T-cell (primary cell): ENCODE measurements at regions not wholly inside any gene's neighbourhood (a gene's known extent, or its start where the extent isn't known, plus 50 kb on each side); places are given as distances from the start of the nearest gene placed in this dataset.

Experiments
- ATAC-seq, 4 experiments: fragments of 200-7000 bp in 3 of 4; fragments of 150-1000 bp in 1 of 4; cut with Tn5 transposase; replicated peaks in 1 of 4; 1 replicate in 3 of 4; 2 replicates in 1 of 4; pipeline ENCODE4 v1.10.0; 2021; ENCODE audit warnings: moderate library complexity in 3 of 4, mild to moderate bottlenecking in 2 of 4, moderate number of reproducible peaks in 1 of 4
- CTCF ChIA-PET, 2 donors: fragments of 300-600 bp; sonication (Branson Sonifier 250); formaldehyde crosslinking; loops; one replicate each; lab custom pipeline; 2022; ENCODE audit warnings: antibody characterized with exemption in 2 of 2; lab: Charles Lee
- POLR2A ChIA-PET, 2 donors: fragments of 300-600 bp; sonication (Branson Sonifier 250); formaldehyde crosslinking; loops; one replicate each; lab custom pipeline; 2022; ENCODE audit warnings: antibody characterized with exemption in 2 of 2; lab: Charles Lee
- DNase-seq, 35 experiments: peaks; one replicate each; pipeline versions ENCODE4 v3.0.0 to v3.0.0-alpha.2; 2013 to 2023
- H3K27ac ChIP-seq: one replicate; pipeline ENCODE4 v1.5.1; 2013; ENCODE audit warnings: low read length
- H3K27me3 ChIP-seq, 2 experiments: replicated peaks in 1 of 2; 1 replicate in 1 of 2; 2 replicates in 1 of 2; pipeline versions ENCODE4 v1.6.1 to v1.7.0; 2013; ENCODE audit warnings: low read length in 1 of 2, mixed read lengths in 1 of 2; ENCODE audit not compliant: control insufficient read depth in 2 of 2, insufficient read depth in 2 of 2; ENCODE audit errors: extremely low read depth in 1 of 2
- H3K36me3 ChIP-seq, 2 donors: 1 replicate in 1 of 2; 2 replicates in 1 of 2; pipeline versions ENCODE4 v1.6.1 to v1.7.0; 2013; ENCODE audit warnings: low read length in 1 of 2; ENCODE audit not compliant: control insufficient read depth in 2 of 2, insufficient read depth in 1 of 2; ENCODE audit errors: extremely low read depth in 1 of 2
- H3K4me1 ChIP-seq, 2 experiments: 1 replicate in 1 of 2; 2 replicates in 1 of 2; pipeline versions ENCODE4 v1.6.1 to v1.7.0; 2013; ENCODE audit warnings: low read length in 2 of 2, mixed read lengths in 1 of 2; ENCODE audit not compliant: insufficient read depth in 2 of 2, control insufficient read depth in 1 of 2; ENCODE audit errors: extremely low read depth in 1 of 2
- H3K4me3 ChIP-seq, 2 donors: 1 replicate in 1 of 2; 2 replicates in 1 of 2; pipeline versions ENCODE4 v1.5.1 to v1.7.0; 2013; ENCODE audit warnings: mild to moderate bottlenecking in 2 of 2, low read length in 1 of 2, moderate library complexity in 1 of 2; ENCODE audit not compliant: control insufficient read depth in 1 of 2; ENCODE audit errors: extremely low read depth in 1 of 2
- H3K9me3 ChIP-seq: 2 replicates; pipeline ENCODE4 v1.7.0; 2013
- H3K27ac Mint-ChIP-seq, 2 donors: one replicate each; pipeline ENCODE4 v1.8.0; 2020 to 2021; ENCODE audit warnings: mild to moderate bottlenecking in 2 of 2, mixed read lengths in 2 of 2
- H3K27me3 Mint-ChIP-seq, 2 donors: one replicate each; pipeline ENCODE4 v1.8.0; 2021 to 2022; ENCODE audit warnings: mixed read lengths in 2 of 2
- H3K36me3 Mint-ChIP-seq: one replicate; pipeline ENCODE4 v1.8.0; 2021; ENCODE audit warnings: mixed read lengths
- H3K4me1 Mint-ChIP-seq, 3 donors: one replicate each; pipeline ENCODE4 v1.8.0; 2020 to 2022; ENCODE audit warnings: mixed read lengths in 3 of 3, mild to moderate bottlenecking in 1 of 3
- H3K4me3 Mint-ChIP-seq, 3 donors: one replicate each; pipeline ENCODE4 v1.8.0; 2020 to 2022; ENCODE audit warnings: mild to moderate bottlenecking in 3 of 3, mixed read lengths in 3 of 3, moderate library complexity in 3 of 3
- H3K9me3 Mint-ChIP-seq, 3 donors: one replicate each; pipeline ENCODE4 v1.8.0; 2020 to 2022; ENCODE audit warnings: mixed read lengths in 3 of 3
- WGBS: methylation state at CpG from one replicate; pipeline ENCODE4 v1.1.5; 2013; ENCODE audit warnings: missing lambda C conversion rate; ENCODE audit not compliant: insufficient coverage; 5-methylcytosine and 5-hydroxymethylcytosine counted together

GRCh38 chr1:229950908-229951307 lies 116.1 kb upstream of the GALNT2 start:
- H3K36me3 Mint-ChIP-seq = no peaks in the 10 kb centered on the region

GRCh38 chr1:229951856-229952534 lies 115.0 kb upstream of the GALNT2 start:
- Mint-ChIP-seq H3K27ac (no peak overlapping the region), H3K4me3 (no peak overlapping the region), H3K9me3 (peaks cover 0 to 3% (median 0%) of the 10 kb centered on the region in 3 donors), H3K4me1 (peaks cover 14 to 16% (median 15%) of the 10 kb centered on the region in 3 donors), H3K27me3 (no peaks in the 10 kb centered on the region), H3K36me3 (no peaks in the 10 kb centered on the region)
- ChIA-PET POLR2A (no interaction called here), CTCF (no interaction called here)
- no peak overlapping the region for H3K4me3 ChIP-seq
- WGBS = 100% methylated on average over 1 of the region's 2 CpGs
- DNase-seq (no peak), ATAC-seq (no peak)
- no peaks in the 10 kb centered on the region for H3K9me3 ChIP-seq
- H3K27me3 ChIP-seq = no peaks in the 10 kb centered on the region
- no peak overlapping the region for H3K27ac ChIP-seq
- H3K4me1 ChIP-seq = peaks cover 0 to 3% of the 10 kb centered on the region in 2 experiments
- no peaks in the 10 kb centered on the region for H3K36me3 ChIP-seq

More at GRCh38 chr1:229950908-229951307, 116.1 kb upstream of the GALNT2 start:
- H3K27ac Mint-ChIP-seq = no peak overlapping the region
- Histone ChIP-seq H3K27me3 (no peaks in the 10 kb centered on the region), H3K4me1 (peaks cover 0 to 3% of the 10 kb centered on the region in 2 experiments), H3K27ac (no peak overlapping the region), H3K36me3 (no peaks in the 10 kb centered on the region), H3K9me3 (no peaks in the 10 kb centered on the region), H3K4me3 (no peak overlapping the region)
- no peak overlapping the region for H3K4me3 Mint-ChIP-seq
- no peaks in the 10 kb centered on the region for H3K9me3 Mint-ChIP-seq
- CTCF ChIA-PET = interaction anchor here in 1 of 2 donors (0.5 kb wide), 1 partner anchor 275 kb away, joined by 3 read pairs; no protein-coding TSS in a partner anchor
- ATAC-seq (no peak), DNase-seq (no peak)
- POLR2A ChIA-PET = no interaction called here
- WGBS = no CpG with 5 or more reads among the region's 1 CpG
- no peaks in the 10 kb centered on the region for H3K27me3 Mint-ChIP-seq
- peaks cover 14 to 16% (median 15%) of the 10 kb centered on the region in 3 donors for H3K4me1 Mint-ChIP-seq

- CTCF ChIA-PET = no interaction called here
- ATAC-seq (no peak), DNase-seq (no peak)
- H3K4me1 Mint-ChIP-seq = peaks cover 14 to 16% (median 15%) of the 10 kb centered on the region in 3 donors
- 66% methylated on average over 2 of the region's 4 CpGs for WGBS
- Histone ChIP-seq H3K4me3 (no peak overlapping the region), H3K27me3 (no peaks in the 10 kb centered on the region), H3K36me3 (no peaks in the 10 kb centered on the region), H3K4me1 (peaks cover 0 to 3% of the 10 kb centered on the region in 2 experiments), H3K9me3 (no peaks in the 10 kb centered on the region), H3K27ac (no peak overlapping the region)
- H3K27ac Mint-ChIP-seq = no peak overlapping the region
- H3K36me3 Mint-ChIP-seq = peaks cover 3% of the 10 kb centered on the region
- H3K9me3 Mint-ChIP-seq = peaks cover 3 to 10% (median 6%) of the 10 kb centered on the region in 3 donors
- POLR2A ChIA-PET = no interaction called here
- H3K27me3 Mint-ChIP-seq = peaks cover 0 to 4% of the 10 kb centered on the region in 2 donors
- H3K4me3 Mint-ChIP-seq = peak overlapping the region in 1 of 3 donors; percentile 15
Measured at GRCh38 chr1:229952670-229953520, 114.1 kb upstream of the GALNT2 start.

DNA sequence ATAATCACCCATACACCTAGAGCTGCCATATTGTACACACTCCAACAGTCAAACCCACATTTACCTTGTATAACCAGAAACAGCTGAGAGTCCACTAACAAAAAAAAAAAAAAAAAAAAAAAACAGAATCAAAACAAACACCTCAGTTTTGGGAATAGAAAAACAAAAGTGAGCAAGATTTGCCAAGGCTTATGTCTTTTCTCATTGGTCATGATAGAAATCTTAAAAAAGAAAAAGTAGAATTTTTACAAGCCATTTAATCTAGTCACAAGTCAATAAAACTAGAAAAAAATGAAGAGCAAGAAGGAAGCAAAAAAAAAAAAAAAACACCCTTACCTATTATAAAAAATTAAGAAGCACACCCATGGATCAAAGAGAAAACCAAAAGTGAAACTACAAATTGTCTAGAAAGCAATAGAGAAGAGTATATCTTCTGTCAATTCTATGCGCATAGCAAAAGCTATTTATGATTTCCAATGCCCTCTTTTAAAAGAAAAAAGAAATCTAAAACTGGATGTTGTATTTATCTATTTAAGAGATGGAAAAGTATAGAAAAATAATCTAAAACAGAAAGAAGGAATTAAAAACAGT lies 113.2 kb upstream of the GALNT2 start:
- CTCF ChIA-PET = no interaction called here
- ATAC-seq = peak in 1 of 4 experiments; percentile 56
- H3K36me3 Mint-ChIP-seq = peaks cover 3% of the 10 kb centered on the region

GRCh38 chr1:229964281-229964680 lies 102.8 kb upstream of the GALNT2 start:
- Histone ChIP-seq H3K4me1 (no peaks in the 10 kb centered on the region), H3K27me3 (peaks cover 0 to 6% of the 10 kb centered on the region in 2 experiments), H3K36me3 (no peaks in the 10 kb centered on the region), H3K9me3 (no peaks in the 10 kb centered on the region), H3K27ac (no peak overlapping the region), H3K4me3 (no peak overlapping the region)
- H3K4me1 Mint-ChIP-seq = no peaks in the 10 kb centered on the region
- DNase-seq (no peak), ATAC-seq (no peak)
- ChIA-PET CTCF (no interaction called here), POLR2A (no interaction called here)
- H3K36me3 Mint-ChIP-seq = no peaks in the 10 kb centered on the region
- no peak overlapping the region for H3K4me3 Mint-ChIP-seq
- H3K27me3 Mint-ChIP-seq = peaks cover 13 to 34% of the 10 kb centered on the region in 2 donors
- WGBS = 100% methylated on average over 1 of the region's 2 CpGs
- H3K9me3 Mint-ChIP-seq = no peaks in the 10 kb centered on the region
- H3K27ac Mint-ChIP-seq = no peak overlapping the region

More for the DNA sequence above, 113.2 kb upstream of the GALNT2 start:
- H3K27me3 ChIP-seq = no peaks in the 10 kb centered on the region
- H3K27me3 Mint-ChIP-seq = peaks cover 0 to 4% of the 10 kb centered on the region in 2 donors
- H3K4me3 ChIP-seq = no peak overlapping the region
- POLR2A ChIA-PET = no interaction called here
- H3K4me1 Mint-ChIP-seq = peaks cover 14 to 16% (median 15%) of the 10 kb centered on the region in 3 donors
- H3K36me3 ChIP-seq = no peaks in the 10 kb centered on the region
- H3K27ac ChIP-seq = no peak overlapping the region
- H3K4me3 Mint-ChIP-seq = peak overlapping the region in 1 of 3 donors; percentile 15
- DNase-seq = peak in 1 of 35 experiments; percentile 9
- peaks cover 0 to 3% of the 10 kb centered on the region in 2 experiments for H3K4me1 ChIP-seq
- H3K27ac Mint-ChIP-seq = peak overlapping the region in 1 of 2 donors; percentile 37
- no CpG with 5 or more reads among the region's 1 CpG for WGBS
- peaks cover 3 to 10% (median 6%) of the 10 kb centered on the region in 3 donors for H3K9me3 Mint-ChIP-seq
- H3K9me3 ChIP-seq = no peaks in the 10 kb centered on the region

- Mint-ChIP-seq H3K36me3 (no peaks in the 10 kb centered on the region), H3K9me3 (peaks cover 9 to 10% (median 10%) of the 10 kb centered on the region in 3 donors), H3K4me3 (peak overlapping the region in 1 of 3 donors; percentile 11), H3K27me3 (peaks cover 10 to 26% of the 10 kb centered on the region in 2 donors), H3K27ac (no peak overlapping the region), H3K4me1 (peaks cover 0 to 10% (median 4%) of the 10 kb centered on the region in 3 donors)
- POLR2A ChIA-PET = no interaction called here
- Histone ChIP-seq H3K36me3 (no peaks in the 10 kb centered on the region), H3K27me3 (peaks cover 0 to 11% of the 10 kb centered on the region in 2 experiments), H3K4me1 (peaks cover 0 to 2% of the 10 kb centered on the region in 2 experiments), H3K9me3 (no peaks in the 10 kb centered on the region), H3K27ac (no peak overlapping the region), H3K4me3 (no peak overlapping the region)
- DNase-seq (no peak), ATAC-seq (no peak)
- CTCF ChIA-PET = no interaction called here
- WGBS = 51% methylated on average over 3 of the region's 8 CpGs
Measured at GRCh38 chr1:229970714-229971113, 96.3 kb upstream of the GALNT2 start.
